ENCODE measurements at regions not wholly inside any gene's neighbourhood (a gene's known extent, or its start where the extent isn't known, plus 50 kb on each side); places are given as distances from the start of the nearest gene placed in this dataset.
A peak's percentile ranks its signal among the peaks of the same experiment; 100 is the strongest.

DNA sequence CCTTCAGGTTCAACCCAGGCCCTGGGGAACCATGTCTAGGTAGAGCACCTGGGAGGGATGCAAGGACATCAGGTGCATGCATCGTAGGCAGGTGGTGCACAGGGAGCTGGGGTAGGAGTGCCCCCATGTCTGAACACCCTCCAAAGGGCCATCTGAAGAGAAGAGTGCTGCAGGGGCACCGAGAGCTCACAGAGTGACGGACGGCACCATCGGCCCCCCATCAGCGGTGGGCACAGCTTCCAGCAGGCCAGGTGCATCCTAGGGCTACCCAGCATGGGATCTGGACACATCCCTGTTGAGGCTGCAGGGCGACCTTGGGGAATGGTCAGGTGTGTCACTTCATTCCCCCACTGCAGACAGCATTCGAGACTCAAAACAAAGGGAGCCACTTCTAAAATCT lies 138.3 kb upstream of the CDH4 start:
- no TSS peak for BruUV-seq (replicated peaks)
- ChIA-PET CTCF (interaction anchor here (0.8 kb wide), 1 partner anchor 140 kb away, joined by 3 read pairs; no protein-coding TSS in a partner anchor), POLR2A (no interaction called here)
- intact Hi-C loops (cut with micrococcal nuclease) = no loop called here
- Mint-ChIP-seq H3K36me3 (ENCODE audit: insufficient read depth, unreplicated experiment) (no peaks in the 10 kb centered on the region), H3K4me3 (ENCODE audit: unreplicated experiment) (no peak overlapping the region), H3K9me3 (ENCODE audit: unreplicated experiment) (no peaks in the 10 kb centered on the region), H3K27me3 (ENCODE audit: insufficient read depth, unreplicated experiment) (peaks cover 85% of the 10 kb centered on the region), H3K4me1 (ENCODE audit: insufficient read depth, unreplicated experiment) (no peaks in the 10 kb centered on the region), H3K27ac (ENCODE audit: low read depth, unreplicated experiment) (no peak overlapping the region)
- TF ChIP-seq, protein P1, sequence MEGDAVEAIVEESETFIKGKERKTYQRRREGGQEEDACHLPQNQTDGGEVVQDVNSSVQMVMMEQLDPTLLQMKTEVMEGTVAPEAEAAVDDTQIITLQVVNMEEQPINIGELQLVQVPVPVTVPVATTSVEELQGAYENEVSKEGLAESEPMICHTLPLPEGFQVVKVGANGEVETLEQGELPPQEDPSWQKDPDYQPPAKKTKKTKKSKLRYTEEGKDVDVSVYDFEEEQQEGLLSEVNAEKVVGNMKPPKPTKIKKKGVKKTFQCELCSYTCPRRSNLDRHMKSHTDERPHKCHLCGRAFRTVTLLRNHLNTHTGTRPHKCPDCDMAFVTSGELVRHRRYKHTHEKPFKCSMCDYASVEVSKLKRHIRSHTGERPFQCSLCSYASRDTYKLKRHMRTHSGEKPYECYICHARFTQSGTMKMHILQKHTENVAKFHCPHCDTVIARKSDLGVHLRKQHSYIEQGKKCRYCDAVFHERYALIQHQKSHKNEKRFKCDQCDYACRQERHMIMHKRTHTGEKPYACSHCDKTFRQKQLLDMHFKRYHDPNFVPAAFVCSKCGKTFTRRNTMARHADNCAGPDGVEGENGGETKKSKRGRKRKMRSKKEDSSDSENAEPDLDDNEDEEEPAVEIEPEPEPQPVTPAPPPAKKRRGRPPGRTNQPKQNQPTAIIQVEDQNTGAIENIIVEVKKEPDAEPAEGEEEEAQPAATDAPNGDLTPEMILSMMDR (IDR thresholded peaks at IDR 0.05; ENCODE audit: unreplicated experiment) = no peak
- no peak for DNase-seq (ENCODE audit: unreplicated experiment)

DNA sequence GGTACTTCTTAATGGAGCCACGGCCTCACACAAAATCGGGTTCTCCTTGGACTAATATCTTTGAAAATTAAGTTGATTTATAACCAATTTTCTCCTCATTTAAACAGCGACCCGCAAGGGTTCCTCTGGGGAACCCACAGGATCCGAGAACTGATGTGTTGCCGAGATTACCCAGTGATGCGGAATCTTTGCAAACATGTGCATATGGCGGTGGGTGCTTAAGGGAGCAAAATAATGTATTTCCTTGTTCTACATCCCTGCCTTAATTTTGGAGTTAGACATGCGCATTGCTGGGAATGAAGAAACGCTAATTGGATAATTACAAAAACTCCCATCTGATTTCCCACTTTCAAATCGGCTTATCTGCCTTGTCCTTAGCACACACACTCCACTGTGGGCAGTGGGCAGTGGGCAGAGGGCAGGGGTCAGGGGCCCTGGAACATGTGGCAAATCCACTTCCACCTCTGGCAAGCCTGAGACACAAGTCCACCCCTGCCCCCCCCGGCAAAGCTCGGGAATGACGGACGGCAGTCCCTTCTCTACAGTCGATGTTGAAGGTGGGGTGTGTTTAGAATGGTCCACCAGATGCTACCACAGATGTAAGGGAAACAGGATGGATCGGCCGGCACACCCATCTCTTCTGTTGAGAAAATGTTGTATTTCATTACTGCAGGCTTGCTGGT lies 137.4 kb upstream of the CDH4 start:
- Mint-ChIP-seq H3K27me3 (ENCODE audit: insufficient read depth, unreplicated experiment) (peaks cover 85% of the 10 kb centered on the region), H3K27ac (ENCODE audit: low read depth, unreplicated experiment) (no peak overlapping the region), H3K36me3 (ENCODE audit: insufficient read depth, unreplicated experiment) (no peaks in the 10 kb centered on the region), H3K4me1 (ENCODE audit: insufficient read depth, unreplicated experiment) (no peaks in the 10 kb centered on the region), H3K4me3 (ENCODE audit: unreplicated experiment) (no peak overlapping the region), H3K9me3 (ENCODE audit: unreplicated experiment) (no peaks in the 10 kb centered on the region)
- BruUV-seq (replicated peaks) = no TSS peak
- intact Hi-C loops (cut with micrococcal nuclease) = no loop called here
- CTCF ChIA-PET = no interaction called here
- no peak for DNase-seq (ENCODE audit: unreplicated experiment)
- TF ChIP-seq, protein P1 (IDR thresholded peaks at IDR 0.05; ENCODE audit: unreplicated experiment) = no peak
- POLR2A ChIA-PET = no interaction called here

DNA sequence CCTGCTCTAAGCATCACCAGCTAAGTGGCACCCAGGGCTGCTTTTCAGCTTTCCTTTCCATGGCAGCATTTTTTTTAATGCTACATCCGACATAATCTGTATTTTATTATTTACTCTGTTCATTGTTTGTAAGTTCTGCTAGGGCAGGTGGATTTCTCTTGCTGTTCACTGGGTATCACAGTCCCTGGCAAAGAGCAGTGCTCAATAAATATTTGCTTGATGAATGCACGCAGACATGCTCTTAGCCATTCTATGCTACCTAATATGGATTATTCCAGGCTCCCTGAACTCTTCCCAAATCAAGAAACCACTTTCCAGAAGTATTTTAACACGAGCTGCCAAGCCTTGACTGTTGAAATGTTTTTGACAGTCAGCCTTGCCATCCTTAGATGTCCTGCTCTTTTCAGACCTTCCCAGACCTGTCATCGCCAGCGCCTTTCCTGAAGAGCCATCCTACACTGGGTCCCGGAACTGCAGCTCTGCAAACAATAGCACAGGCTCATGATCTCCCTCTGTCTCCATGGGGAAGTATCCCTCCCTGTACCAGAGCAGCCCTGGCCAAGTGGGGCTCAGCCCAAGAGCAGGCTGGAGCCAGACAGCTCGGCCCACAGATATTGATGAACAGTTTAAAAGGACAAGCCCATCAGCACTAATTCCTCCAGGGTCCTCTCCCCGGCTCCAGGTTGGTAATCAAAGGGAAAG lies 136.5 kb upstream of the CDH4 start:
- Mint-ChIP-seq H3K4me1 (ENCODE audit: insufficient read depth, unreplicated experiment) (peaks cover 4% of the 10 kb centered on the region), H3K36me3 (ENCODE audit: insufficient read depth, unreplicated experiment) (no peaks in the 10 kb centered on the region), H3K4me3 (ENCODE audit: unreplicated experiment) (no peak overlapping the region), H3K9me3 (ENCODE audit: unreplicated experiment) (no peaks in the 10 kb centered on the region), H3K27ac (ENCODE audit: low read depth, unreplicated experiment) (no peak overlapping the region), H3K27me3 (ENCODE audit: insufficient read depth, unreplicated experiment) (peaks cover 85% of the 10 kb centered on the region)
- ChIA-PET CTCF (interaction anchor here (0.6 to 1.0 kb wide), 2 partner anchors 113 to 772 kb away, joined by 3 read pairs; no protein-coding TSS in a partner anchor), POLR2A (interaction anchor here (0.6 kb wide), 1 partner anchor 714 kb away, joined by 3 read pairs; no protein-coding TSS in a partner anchor)
- DNase-seq (ENCODE audit: unreplicated experiment) = no peak
- BruUV-seq (replicated peaks) = no TSS peak
- intact Hi-C loops (cut with micrococcal nuclease) = no loop called here
- TF ChIP-seq, protein P1 (IDR thresholded peaks at IDR 0.05; ENCODE audit: unreplicated experiment) = no peak

DNA sequence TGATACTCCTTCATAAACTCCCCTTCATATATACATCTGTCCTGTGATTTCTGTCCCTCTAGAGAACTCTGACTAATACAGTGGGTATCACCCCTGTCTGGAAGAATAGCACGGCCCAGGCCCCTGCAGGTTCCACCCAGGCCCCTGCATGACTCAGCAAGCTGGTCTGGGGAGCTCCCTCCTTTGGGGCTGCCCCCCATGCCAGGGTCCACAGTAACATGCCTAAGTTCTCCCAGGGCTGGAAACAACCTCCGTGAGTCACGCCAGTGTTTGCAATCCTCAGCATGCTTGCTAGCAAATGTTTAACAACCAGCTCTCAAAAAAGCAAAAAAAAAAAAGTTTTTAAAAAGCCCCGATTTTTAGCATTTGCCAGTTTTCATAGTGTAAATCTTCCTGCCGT lies 134.3 kb upstream of the CDH4 start:
- no peak overlapping the region for H3K4me3 Mint-ChIP-seq (ENCODE audit: unreplicated experiment)

More for the DNA sequence above, 134.3 kb upstream of the CDH4 start:
- intact Hi-C loops (cut with micrococcal nuclease) = no loop called here
- peak; percentile 36 for DNase-seq (ENCODE audit: unreplicated experiment)
- BruUV-seq (replicated peaks) = no TSS peak
- H3K27me3 Mint-ChIP-seq (ENCODE audit: insufficient read depth, unreplicated experiment) = peaks cover 67% of the 10 kb centered on the region
- POLR2A ChIA-PET = no interaction called here
- no peaks in the 10 kb centered on the region for H3K36me3 Mint-ChIP-seq (ENCODE audit: insufficient read depth, unreplicated experiment)
- TF ChIP-seq, protein P1 (IDR thresholded peaks at IDR 0.05; ENCODE audit: unreplicated experiment) = no peak
- H3K27ac Mint-ChIP-seq (ENCODE audit: low read depth, unreplicated experiment) = no peak overlapping the region
- peaks cover 6% of the 10 kb centered on the region for H3K4me1 Mint-ChIP-seq (ENCODE audit: insufficient read depth, unreplicated experiment)
- H3K9me3 Mint-ChIP-seq (ENCODE audit: unreplicated experiment) = no peaks in the 10 kb centered on the region
- CTCF ChIA-PET = interaction anchor here (0.6 to 2.9 kb wide), 9 partner anchors 8 to 1060 kb away, joined by 3 to 12 read pairs (median 3); no protein-coding TSS in a partner anchor
